ENCODE measurements at regions not wholly inside any gene's neighbourhood (a gene's known extent, or its start where the extent isn't known, plus 50 kb on each side); places are given as distances from the start of the nearest gene placed in this dataset.

- H3K4me1 ChIP-seq = no peaks in the 10 kb centered on the region
- H3K4me3 ChIP-seq = no peak overlapping the region
- H3K36me3 ChIP-seq = no peaks in the 10 kb centered on the region
- intact Hi-C loops (cut with DNase I; ENCODE audit: low total_unique reads) (loop anchor here (5.0 kb wide), 1 partner anchor 1133 kb away; no protein-coding TSS in a partner anchor), in situ Hi-C loops (cut with MboI; ENCODE audit: low pct_ligation_motif_present in 1 of 4, low pct_unique_long_range_greater_than_20kb in 1 of 4, low sequenced_read_pairs in 3 of 4) (no loop called here)
- no peaks in the 10 kb centered on the region for H3K27me3 ChIP-seq
- no peak for TF ChIP-seq POLR2A (IDR thresholded peaks at IDR 0.05)
- TF ChIP-seq CTCF (IDR thresholded peaks at IDR 0.05) = no peak
- no peak for TF ChIP-seq POLR2AphosphoS5 (IDR thresholded peaks at IDR 0.05)
- TF ChIP-seq EP300 (IDR thresholded peaks at IDR 0.05; ENCODE audit: low read depth) = no peak
- DNase-seq = no peak
- WGBS, 2 donors (ENCODE audit: low coverage in 1 of 2) = 70% methylated on average over 1 of the region's 1 CpG; no CpG with 5 or more reads in 1 of the 2 donors
- no peak overlapping the region for H3K27ac ChIP-seq
- H3K9me3 ChIP-seq = no peaks in the 10 kb centered on the region
Measured at GRCh38 chr11:41849250-41849649, 389.8 kb upstream of the LRRC4C start.

DNA sequence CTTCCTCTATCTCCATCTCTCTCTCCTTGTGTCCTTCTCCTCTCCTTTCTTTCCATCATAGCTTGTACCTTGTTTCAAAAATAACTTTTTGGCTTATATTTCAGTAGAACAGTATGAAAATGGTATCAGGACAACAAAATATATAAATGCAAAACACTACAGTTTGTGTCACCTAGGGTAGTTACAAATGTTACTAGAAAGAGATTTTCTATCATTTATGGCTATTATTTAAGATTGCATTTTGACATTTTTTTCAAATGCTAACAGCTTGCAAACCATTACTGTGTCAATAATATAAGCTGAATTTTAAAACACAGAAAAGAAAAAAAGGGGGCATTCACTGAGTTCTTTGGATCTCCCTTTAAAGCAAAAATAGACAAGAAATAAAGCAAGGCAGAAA, 392.3 kb upstream of the LRRC4C start:
- intact Hi-C loops (cut with DNase I; ENCODE audit: low total_unique reads) (no loop called here), in situ Hi-C loops (cut with MboI; ENCODE audit: low pct_ligation_motif_present in 1 of 4, low pct_unique_long_range_greater_than_20kb in 1 of 4, low sequenced_read_pairs in 3 of 4) (no loop called here)
- no peaks in the 10 kb centered on the region for H3K4me1 ChIP-seq
- no peak overlapping the region for H3K4me3 ChIP-seq
- no peaks in the 10 kb centered on the region for H3K9me3 ChIP-seq
- TF ChIP-seq CTCF (IDR thresholded peaks at IDR 0.05) (no peak), POLR2A (IDR thresholded peaks at IDR 0.05) (no peak), POLR2AphosphoS5 (IDR thresholded peaks at IDR 0.05) (no peak), EP300 (IDR thresholded peaks at IDR 0.05; ENCODE audit: low read depth) (no peak)
- DNase-seq = no peak
- H3K27ac ChIP-seq = no peak overlapping the region
- H3K27me3 ChIP-seq = no peaks in the 10 kb centered on the region
- H3K36me3 ChIP-seq = no peaks in the 10 kb centered on the region

GRCh38 chr11:41861838-41862237, 402.4 kb upstream of the LRRC4C start:
- 95 to 100% methylated on average over 1 of the region's 1 CpG for WGBS, 2 donors (ENCODE audit: low coverage in 1 of 2)
- Histone ChIP-seq H3K9me3 (no peaks in the 10 kb centered on the region), H3K27ac (no peak overlapping the region), H3K27me3 (no peaks in the 10 kb centered on the region), H3K4me3 (no peak overlapping the region), H3K4me1 (no peaks in the 10 kb centered on the region), H3K36me3 (no peaks in the 10 kb centered on the region)
- in situ Hi-C loops (cut with MboI; ENCODE audit: low pct_ligation_motif_present in 1 of 4, low pct_unique_long_range_greater_than_20kb in 1 of 4, low sequenced_read_pairs in 3 of 4) = no loop called here
- TF ChIP-seq EP300 (IDR thresholded peaks at IDR 0.05; ENCODE audit: low read depth) = no peak
- no peak for TF ChIP-seq POLR2A (IDR thresholded peaks at IDR 0.05)
- TF ChIP-seq POLR2AphosphoS5 (IDR thresholded peaks at IDR 0.05) = no peak
- DNase-seq = no peak
- intact Hi-C loops (cut with DNase I; ENCODE audit: low total_unique reads) = no loop called here

GRCh38 chr11:41866525-41866924, 407.1 kb upstream of the LRRC4C start:
- Histone ChIP-seq H3K27me3 (no peaks in the 10 kb centered on the region), H3K36me3 (no peaks in the 10 kb centered on the region), H3K27ac (no peak overlapping the region), H3K4me1 (no peaks in the 10 kb centered on the region), H3K4me3 (no peak overlapping the region), H3K9me3 (no peaks in the 10 kb centered on the region)
- TF ChIP-seq POLR2AphosphoS5 (IDR thresholded peaks at IDR 0.05) (no peak), CTCF (IDR thresholded peaks at IDR 0.05) (no peak), EP300 (IDR thresholded peaks at IDR 0.05; ENCODE audit: low read depth) (no peak), POLR2A (IDR thresholded peaks at IDR 0.05) (no peak)
- in situ Hi-C loops (cut with MboI; ENCODE audit: low pct_ligation_motif_present in 1 of 4, low pct_unique_long_range_greater_than_20kb in 1 of 4, low sequenced_read_pairs in 3 of 4) (no loop called here), intact Hi-C loops (cut with DNase I; ENCODE audit: low total_unique reads) (no loop called here)
- DNase-seq = no peak

DNA sequence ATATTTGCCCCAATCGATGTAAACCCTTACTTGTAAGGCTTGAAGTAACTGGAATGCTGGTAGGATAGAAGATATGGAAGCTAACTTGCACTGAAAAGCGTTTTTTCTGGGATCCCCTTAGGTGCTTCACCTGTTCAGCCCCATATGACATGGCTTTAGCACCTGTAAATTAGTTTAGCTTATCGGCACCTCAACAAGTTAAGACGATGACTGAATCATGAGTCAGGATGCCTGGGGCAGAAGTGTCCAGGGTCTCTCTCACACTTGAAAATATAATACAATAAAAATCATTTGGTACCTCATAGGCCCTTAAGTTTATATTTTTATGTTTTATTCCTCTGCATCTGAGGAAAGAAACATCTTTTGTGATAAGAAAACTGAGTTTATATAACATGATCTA, 409.2 kb upstream of the LRRC4C start:
- in situ Hi-C loops (cut with MboI; ENCODE audit: low pct_ligation_motif_present in 1 of 4, low pct_unique_long_range_greater_than_20kb in 1 of 4, low sequenced_read_pairs in 3 of 4) = no loop called here
- no peaks in the 10 kb centered on the region for H3K36me3 ChIP-seq
- no peak overlapping the region for H3K4me3 ChIP-seq
- intact Hi-C loops (cut with DNase I; ENCODE audit: low total_unique reads) = no loop called here
- 76 to 85% methylated on average over 3 to 4 of the region's 4 CpGs for WGBS, 2 donors (ENCODE audit: low coverage in 1 of 2)
- DNase-seq = no peak
- H3K9me3 ChIP-seq = no peaks in the 10 kb centered on the region
- no peaks in the 10 kb centered on the region for H3K4me1 ChIP-seq
- no peak for TF ChIP-seq POLR2A (IDR thresholded peaks at IDR 0.05)
- TF ChIP-seq EP300 (IDR thresholded peaks at IDR 0.05; ENCODE audit: low read depth) = no peak
- no peak for TF ChIP-seq POLR2AphosphoS5 (IDR thresholded peaks at IDR 0.05)
- no peak for TF ChIP-seq CTCF (IDR thresholded peaks at IDR 0.05)
- H3K27me3 ChIP-seq = no peaks in the 10 kb centered on the region
- H3K27ac ChIP-seq = no peak overlapping the region

Measured in transverse colon (tissue), 4 donors.